Fibroblast of skin of right biceps (primary cell): ENCODE measurements at regions not wholly inside any gene's neighbourhood (a gene's known extent, or its start where the extent isn't known, plus 50 kb on each side); places are given as distances from the start of the nearest gene placed in this dataset.

ENCODE experiments used
- DNase-seq: peaks from one replicate; pipeline ENCODE4 v3.0.0-alpha.2; 2013

GRCh38 chr7:22561895-22562593, 62.1 kb upstream of the STEAP1B start:
- DNase-seq, result no peak

GRCh38 chr7:22561321-22561811, 61.4 kb upstream of the STEAP1B start:
- peak; percentile 99 for DNase-seq

GRCh38 chr7:22559829-22560489, 60.0 kb upstream of the STEAP1B start:
- DNase-seq, result peak; percentile 83

- no peak for DNase-seq
Observed at GRCh38 chr7:22557167-22557566, 57.2 kb upstream of the STEAP1B start.

GRCh38 chr7:22555476-22555875, 55.5 kb upstream of the STEAP1B start:
- no peak for DNase-seq

- DNase-seq, result no peak
Observed at GRCh38 chr7:22554184-22554583, 54.2 kb upstream of the STEAP1B start.

GRCh38 chr7:22551768-22552513, 52.0 kb upstream of the STEAP1B start:
- DNase-seq, result no peak

GRCh38 chr7:22550514-22551030, 50.6 kb upstream of the STEAP1B start:
- no peak for DNase-seq

- no peak for DNase-seq
Observed at GRCh38 chr7:22549667-22550513, 49.9 kb upstream of the STEAP1B start.
